ENCODE measurements at regions not wholly inside any gene's neighbourhood (a gene's known extent, or its start where the extent isn't known, plus 50 kb on each side); places are given as distances from the start of the nearest gene placed in this dataset.

GRCh38 chr2:75408771-75409170 lies 152.0 kb downstream of the EVA1A start:
- Histone ChIP-seq H3K27ac (ENCODE audit: low read depth, low read length) (no peak overlapping the region), H3K9me2 (replicated peaks; ENCODE audit: control insufficient read depth, low read length) (no peaks in the 10 kb centered on the region), H3K36me3 (ENCODE audit: control insufficient read depth, low read length) (no peaks in the 10 kb centered on the region), H3K4me1 (ENCODE audit: control insufficient read depth, low read length) (no peaks in the 10 kb centered on the region), H3K4me2 (ENCODE audit: low read length) (no peak overlapping the region), H3F3A (ENCODE audit: control insufficient read depth, insufficient read depth) (no peaks in the 10 kb centered on the region), H3K79me2 (ENCODE audit: control insufficient read depth, low read length) (no peaks in the 10 kb centered on the region), H4K20me1 (ENCODE audit: control insufficient read depth, insufficient read depth, low read depth, low read length) (no peaks in the 10 kb centered on the region), H3K27me3 (ENCODE audit: control insufficient read depth, low read length) (peaks cover 7% of the 10 kb centered on the region; the same call in 1 of the 2 replicates), H3K9me3 (ENCODE audit: control insufficient read depth, insufficient read depth, low read length) (no peaks in the 10 kb centered on the region), H3K4me3 (ENCODE audit: low read length) (no peak overlapping the region)
- no peak for TF ChIP-seq EZH2phosphoT487 (IDR thresholded peaks at IDR 0.05; ENCODE audit: borderline replicate concordance, low read length)

GRCh38 chr2:75407038-75407530 lies 153.7 kb downstream of the EVA1A start:
- Histone ChIP-seq H3F3A (ENCODE audit: control insufficient read depth, insufficient read depth) (no peaks in the 10 kb centered on the region), H3K4me2 (ENCODE audit: low read length) (no peak overlapping the region), H3K4me3 (ENCODE audit: low read length) (no peak overlapping the region), H3K27me3 (ENCODE audit: control insufficient read depth, low read length) (peaks cover 7% of the 10 kb centered on the region; the same call in 1 of the 2 replicates), H3K9me3 (ENCODE audit: control insufficient read depth, insufficient read depth, low read length) (no peaks in the 10 kb centered on the region), H3K9me2 (replicated peaks; ENCODE audit: control insufficient read depth, low read length) (no peaks in the 10 kb centered on the region), H3K36me3 (ENCODE audit: control insufficient read depth, low read length) (no peaks in the 10 kb centered on the region), H3K79me2 (ENCODE audit: control insufficient read depth, low read length) (no peaks in the 10 kb centered on the region), H3K27ac (ENCODE audit: low read depth, low read length) (no peak overlapping the region), H3K4me1 (ENCODE audit: control insufficient read depth, low read length) (no peaks in the 10 kb centered on the region), H4K20me1 (ENCODE audit: control insufficient read depth, insufficient read depth, low read depth, low read length) (no peaks in the 10 kb centered on the region)
- TF ChIP-seq EZH2phosphoT487 (IDR thresholded peaks at IDR 0.05; ENCODE audit: borderline replicate concordance, low read length) (no peak), CTCF (IDR thresholded peaks at IDR 0.05; ENCODE audit: low read depth, low read length, poor library complexity, severe bottlenecking) (no peak)

- Histone ChIP-seq H3K27ac (ENCODE audit: low read depth, low read length) (no peak overlapping the region), H3F3A (ENCODE audit: control insufficient read depth, insufficient read depth) (no peaks in the 10 kb centered on the region), H3K27me3 (ENCODE audit: control insufficient read depth, low read length) (peaks cover 4% of the 10 kb centered on the region; the same call in 1 of the 2 replicates), H3K9me3 (ENCODE audit: control insufficient read depth, insufficient read depth, low read length) (no peaks in the 10 kb centered on the region), H3K4me1 (ENCODE audit: control insufficient read depth, low read length) (no peaks in the 10 kb centered on the region), H3K79me2 (ENCODE audit: control insufficient read depth, low read length) (no peaks in the 10 kb centered on the region), H4K20me1 (ENCODE audit: control insufficient read depth, insufficient read depth, low read depth, low read length) (no peaks in the 10 kb centered on the region), H3K9me2 (replicated peaks; ENCODE audit: control insufficient read depth, low read length) (no peaks in the 10 kb centered on the region), H3K36me3 (ENCODE audit: control insufficient read depth, low read length) (no peaks in the 10 kb centered on the region), H3K4me3 (ENCODE audit: low read length) (no peak overlapping the region), H3K4me2 (ENCODE audit: low read length) (no peak overlapping the region)
- no peak for TF ChIP-seq EZH2phosphoT487 (IDR thresholded peaks at IDR 0.05; ENCODE audit: borderline replicate concordance, low read length)
- TF ChIP-seq CTCF (IDR thresholded peaks at IDR 0.05; ENCODE audit: low read depth, low read length, poor library complexity, severe bottlenecking): no peak
These were observed 154.6 kb downstream of the EVA1A start for GRCh38 chr2:75406131-75406581.

- no peaks in the 10 kb centered on the region for H3K9me3 ChIP-seq (ENCODE audit: control insufficient read depth, insufficient read depth, low read length)
- no peaks in the 10 kb centered on the region for H3K36me3 ChIP-seq (ENCODE audit: control insufficient read depth, low read length)
- no peak overlapping the region for H3K27ac ChIP-seq (ENCODE audit: low read depth, low read length)
- no peaks in the 10 kb centered on the region for H3F3A ChIP-seq (ENCODE audit: control insufficient read depth, insufficient read depth)
- no peak overlapping the region for H3K4me3 ChIP-seq (ENCODE audit: low read length)
- no peaks in the 10 kb centered on the region for H3K4me1 ChIP-seq (ENCODE audit: control insufficient read depth, low read length)
- no peaks in the 10 kb centered on the region for H4K20me1 ChIP-seq (ENCODE audit: control insufficient read depth, insufficient read depth, low read depth, low read length)
- peaks cover 4% of the 10 kb centered on the region; the same call in 1 of the 2 replicates for H3K27me3 ChIP-seq (ENCODE audit: control insufficient read depth, low read length)
- TF ChIP-seq EZH2phosphoT487 (IDR thresholded peaks at IDR 0.05; ENCODE audit: borderline replicate concordance, low read length): no peak
- TF ChIP-seq CTCF (IDR thresholded peaks at IDR 0.05; ENCODE audit: low read depth, low read length, poor library complexity, severe bottlenecking): no peak
- H3K9me2 ChIP-seq (replicated peaks; ENCODE audit: control insufficient read depth, low read length): no peaks in the 10 kb centered on the region
- H3K79me2 ChIP-seq (ENCODE audit: control insufficient read depth, low read length): no peaks in the 10 kb centered on the region
- H3K4me2 ChIP-seq (ENCODE audit: low read length): no peak overlapping the region
These were observed 155.7 kb downstream of the EVA1A start for GRCh38 chr2:75405000-75405399.
